GM21528 (cell line): ENCODE measurements at regions not wholly inside any gene's neighbourhood (a gene's known extent, or its start where the extent isn't known, plus 50 kb on each side); places are given as distances from the start of the nearest gene placed in this dataset.

Experiments used
- ATAC-seq: cut with Tn5 transposase; IDR thresholded peaks from one replicate; pipeline ENCODE4 v1.9.1; 2021; ENCODE audit warnings: mild to moderate bottlenecking, moderate library complexity; ENCODE audit not compliant: unreplicated experiment, low FRiP score

DNA sequence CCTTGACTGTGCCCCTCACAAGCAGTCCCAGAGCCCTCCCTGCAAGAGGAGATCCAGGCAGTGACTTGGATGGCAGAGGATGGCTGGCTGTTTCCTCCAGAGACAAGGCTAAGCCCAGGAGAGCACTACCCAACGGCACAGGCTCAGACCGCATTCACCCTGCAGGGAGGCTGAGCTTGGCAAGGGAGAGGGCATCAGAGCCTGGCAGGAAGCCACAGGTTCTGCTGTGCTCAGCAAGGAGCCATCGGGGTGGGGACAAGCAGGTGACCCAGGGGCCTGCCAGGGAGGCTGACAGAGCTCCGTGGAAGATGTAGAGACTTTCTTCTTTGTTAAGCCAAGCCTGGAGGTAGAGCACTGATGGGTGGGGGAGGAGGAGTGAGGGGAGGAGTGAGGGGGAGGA lies 159.2 kb upstream of the CST7 start:
- ATAC-seq = no peak

DNA sequence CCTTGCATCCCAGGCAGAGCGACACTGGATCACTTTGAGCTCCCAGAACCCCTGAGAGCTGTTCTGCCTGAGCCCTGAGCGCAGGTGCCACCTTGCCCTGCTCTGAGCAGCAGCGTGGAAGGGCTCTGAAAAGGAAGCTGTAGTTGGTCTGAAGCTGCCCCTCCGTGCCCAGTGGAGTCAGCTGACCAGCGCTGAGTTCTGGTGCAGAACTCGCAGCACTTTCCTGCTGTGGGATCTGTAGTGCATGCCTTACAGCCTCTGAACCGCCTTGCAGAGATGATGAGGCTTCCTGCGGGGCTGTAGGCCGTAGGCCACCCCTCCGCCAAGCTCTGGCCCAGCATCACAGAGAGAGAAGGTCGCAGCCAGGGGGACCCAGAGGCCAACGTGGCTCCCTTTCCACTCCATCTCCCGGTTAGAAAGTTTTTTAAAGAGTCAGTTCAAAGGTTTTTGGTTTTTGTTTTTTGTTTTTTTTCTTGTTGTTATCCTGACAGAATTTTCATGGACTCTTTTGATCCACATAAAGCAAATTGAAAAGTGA lies 158.3 kb upstream of the CST7 start:
- no peak for ATAC-seq

DNA sequence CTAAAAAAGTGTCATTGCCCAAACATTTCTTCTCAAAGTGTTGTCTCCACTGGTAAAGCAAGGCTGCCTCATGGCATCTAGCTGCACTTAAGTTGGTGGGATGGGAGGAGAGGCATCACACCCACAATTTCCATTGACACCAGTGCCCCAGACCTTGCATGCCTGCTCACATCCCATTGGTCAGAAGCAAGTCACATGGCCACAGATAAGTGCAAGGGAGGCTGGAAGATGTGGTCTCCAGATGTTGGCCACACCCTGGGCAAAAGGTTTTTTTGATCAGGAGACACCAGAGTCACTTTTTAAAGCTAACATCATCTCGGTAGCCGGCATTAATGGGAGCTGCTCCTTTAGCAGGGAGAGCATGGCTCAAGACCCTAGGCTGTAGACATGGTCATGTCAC lies 157.1 kb upstream of the CST7 start:
- ATAC-seq = no peak

DNA sequence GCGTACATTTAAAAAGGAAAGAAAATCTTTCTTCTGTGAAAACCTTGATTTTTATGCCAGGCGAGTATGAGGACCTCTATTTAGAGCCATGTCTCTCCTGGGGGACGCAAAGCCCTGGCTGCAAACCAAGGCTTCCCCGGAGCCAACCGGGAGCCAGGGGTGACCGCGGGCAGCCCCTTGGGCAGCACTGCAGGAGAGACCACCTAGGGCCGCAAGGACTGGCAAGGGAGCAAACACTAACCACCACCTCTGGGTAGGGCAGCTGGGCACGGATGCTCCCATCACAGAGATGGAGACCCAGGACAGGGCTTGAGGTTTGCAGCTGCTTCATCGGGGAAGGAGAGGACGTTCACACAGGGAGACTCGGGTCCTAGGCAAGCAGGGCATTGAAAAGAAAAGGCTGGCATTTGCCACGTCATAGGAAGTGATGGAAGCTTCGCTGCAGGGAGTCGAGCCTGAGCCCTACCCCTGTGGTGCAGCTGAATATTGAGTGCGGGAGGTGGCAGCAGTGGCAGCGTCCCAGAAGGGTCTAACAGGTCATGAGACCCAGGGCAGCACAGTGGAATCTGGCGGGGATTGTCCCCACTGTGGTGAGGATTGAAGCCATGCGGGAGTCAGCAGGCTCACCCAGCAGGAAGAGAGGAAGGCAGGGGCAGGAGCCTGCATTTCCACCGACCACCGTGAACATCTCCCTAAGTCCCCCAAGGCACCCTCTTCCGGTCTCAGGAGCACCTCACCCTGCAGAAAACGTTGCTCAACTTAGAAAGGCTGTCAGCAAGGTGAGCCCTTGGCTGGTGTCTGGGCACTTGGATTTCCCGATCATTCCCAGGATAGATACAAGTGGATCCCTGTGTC lies 156.2 kb upstream of the CST7 start:
- no peak for ATAC-seq

DNA sequence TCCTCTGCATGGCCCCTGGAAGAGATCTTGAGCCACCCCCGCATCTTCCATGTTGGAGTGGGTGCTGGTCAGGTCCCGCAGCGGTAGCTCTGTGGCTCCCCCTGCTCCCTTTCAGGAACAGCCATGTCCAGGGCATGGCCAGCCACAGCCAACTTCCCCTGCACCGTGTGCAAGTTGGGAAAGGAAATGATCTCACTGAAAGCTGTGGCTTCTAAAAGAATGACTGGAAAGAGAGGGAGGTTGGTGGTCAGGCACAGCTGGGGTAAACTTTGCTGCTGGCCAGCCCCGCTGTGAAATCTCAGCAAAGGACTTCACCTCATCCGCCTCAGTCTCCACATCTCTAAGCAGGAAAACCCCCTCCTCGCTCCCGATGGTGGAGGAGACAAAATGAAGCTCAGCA lies 153.6 kb upstream of the CST7 start:
- ATAC-seq = no peak

DNA sequence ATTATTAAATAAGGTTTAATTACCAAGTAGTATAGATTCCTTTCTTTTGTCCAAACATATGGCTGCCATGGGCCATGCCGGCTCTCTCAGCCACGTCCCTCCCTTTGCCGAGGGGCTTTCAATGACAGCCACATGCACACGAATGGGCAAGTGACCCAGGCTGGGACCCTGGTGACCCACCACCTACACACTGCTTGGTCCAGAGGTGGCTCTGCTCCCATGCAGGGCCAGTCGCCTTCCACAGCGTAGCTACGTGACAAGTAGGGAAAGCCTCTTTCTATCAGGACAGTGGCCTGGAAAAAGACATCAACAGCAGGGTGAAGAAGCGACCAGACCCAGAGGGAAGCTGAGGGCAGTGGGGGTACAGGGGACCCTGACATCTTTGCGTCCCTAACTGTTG lies 152.8 kb upstream of the CST7 start:
- ATAC-seq = no peak

DNA sequence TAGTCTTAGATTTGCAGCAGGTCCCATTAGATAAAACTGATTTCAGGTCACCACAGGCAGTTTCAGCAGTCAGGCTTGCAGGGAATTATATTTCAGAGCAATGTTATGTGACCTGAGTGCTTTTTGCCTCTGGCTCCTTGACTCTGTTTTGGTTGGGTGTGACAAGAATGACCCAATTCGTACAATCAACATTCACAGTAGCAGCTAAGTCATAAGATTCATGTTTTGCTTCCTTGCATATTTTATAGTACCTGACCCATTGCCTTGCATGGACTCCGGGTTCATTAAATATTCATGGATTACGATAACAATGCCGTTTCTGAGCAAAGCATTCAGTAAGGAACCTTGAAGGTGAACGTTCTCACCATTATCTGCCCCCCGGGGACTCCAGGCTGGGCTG lies 152.0 kb upstream of the CST7 start:
- ATAC-seq = no peak

DNA sequence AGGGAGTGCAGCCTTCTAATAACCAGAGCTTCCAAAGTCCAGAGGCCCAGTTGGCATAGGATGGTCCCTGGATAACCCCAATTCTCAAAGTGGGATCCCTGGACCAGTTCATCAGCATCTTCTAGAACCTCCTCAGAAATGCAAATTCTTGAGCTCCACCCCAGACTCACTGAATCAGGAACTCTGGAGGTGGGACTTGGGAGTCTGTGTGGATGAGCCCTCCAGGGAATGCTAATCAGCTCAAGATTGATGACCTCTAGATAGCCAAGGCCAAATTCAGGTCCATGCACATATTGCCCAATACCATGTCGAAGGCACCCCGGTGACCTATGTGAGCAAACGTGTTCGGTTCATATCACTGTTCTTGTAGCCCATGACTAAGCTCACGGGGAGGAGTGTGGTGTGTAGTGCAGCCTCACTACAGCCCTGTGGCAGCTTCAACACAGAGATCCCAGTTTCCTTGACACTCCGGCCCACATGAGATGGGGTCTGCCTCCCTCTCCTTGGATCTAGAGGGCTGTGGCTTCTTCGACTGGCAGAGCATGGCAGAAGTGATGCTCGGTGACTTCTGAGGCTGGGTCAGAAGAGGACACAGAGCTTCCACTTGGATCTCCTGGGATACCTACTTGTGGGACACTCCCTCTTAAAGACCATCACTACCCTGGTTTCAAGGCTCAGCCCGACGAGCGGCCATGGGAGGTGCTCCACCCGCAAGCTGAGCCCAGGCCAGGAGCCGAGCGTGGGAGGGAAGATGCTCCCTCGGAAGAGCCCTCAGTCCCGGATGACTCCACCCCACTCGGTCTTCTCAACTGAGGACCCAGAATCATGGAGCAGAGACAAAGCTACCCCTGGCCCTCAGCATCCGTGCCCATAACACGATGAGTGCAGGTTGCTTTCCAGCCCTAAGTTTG lies 151.1 kb upstream of the CST7 start:
- no peak for ATAC-seq

DNA sequence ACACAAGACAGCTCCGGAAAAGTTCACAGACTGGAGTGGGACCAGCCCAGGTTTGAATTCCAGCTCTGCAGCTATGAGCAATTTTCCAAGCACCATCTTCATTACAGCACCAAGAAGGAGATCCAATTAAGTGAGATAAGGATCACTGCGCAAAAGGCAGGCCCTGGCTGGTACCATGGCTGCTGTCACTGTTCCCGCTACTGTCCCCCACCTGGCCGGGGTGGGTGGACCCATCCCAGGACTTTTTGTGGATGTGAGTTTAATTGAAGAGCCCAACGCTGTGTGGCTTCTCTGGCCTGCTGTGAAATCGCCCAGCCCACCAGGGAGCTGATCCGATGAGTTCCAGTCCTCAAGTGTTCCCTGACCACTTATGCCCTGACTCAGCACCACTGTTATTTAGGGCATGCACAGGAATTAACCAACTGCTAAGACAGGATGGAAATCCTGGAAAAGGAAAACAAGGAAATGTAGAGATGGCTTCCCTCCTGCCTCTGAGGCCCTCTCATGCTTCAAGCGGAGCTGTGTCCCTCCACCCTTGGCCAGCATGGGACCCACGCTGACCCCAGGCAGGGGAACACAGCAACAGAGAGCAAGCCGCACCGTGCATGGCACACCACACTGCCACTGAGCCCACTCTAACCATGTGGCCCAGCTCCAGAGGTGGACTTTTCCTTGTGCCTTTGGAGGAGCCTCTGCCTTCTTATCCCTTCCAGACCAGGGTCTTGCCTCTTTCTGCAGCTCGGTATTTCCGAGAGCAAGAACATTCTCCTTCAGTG lies 150.0 kb upstream of the CST7 start:
- no peak for ATAC-seq

DNA sequence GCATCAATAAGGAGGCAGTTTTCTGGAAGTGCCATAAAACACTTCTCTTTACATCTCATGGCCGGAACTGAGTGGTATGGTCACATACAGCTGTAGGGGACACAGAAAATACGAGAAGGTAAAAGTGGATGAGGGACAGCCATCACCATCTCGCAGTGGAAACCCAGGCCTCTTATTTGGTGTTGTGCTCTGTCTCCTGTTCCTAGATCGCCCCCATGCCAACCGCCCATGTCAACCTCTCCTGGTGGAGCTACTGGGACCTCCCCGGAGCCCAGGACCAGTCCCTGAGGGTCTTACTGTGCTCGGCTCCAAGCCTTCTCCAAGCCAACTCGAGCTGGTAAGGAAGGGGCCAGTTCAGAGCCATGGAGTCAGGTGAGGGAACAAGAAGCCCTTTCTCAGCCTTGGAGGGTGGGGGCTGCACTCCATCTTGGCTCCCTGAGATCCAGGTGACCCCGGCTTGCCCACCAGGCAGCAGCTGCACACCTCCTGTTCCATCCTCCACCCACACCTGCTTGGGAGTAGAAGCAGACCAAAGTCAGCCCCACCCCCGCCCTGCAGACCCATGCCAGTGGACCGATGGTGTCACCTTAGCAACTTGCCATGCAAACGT lies 149.0 kb upstream of the CST7 start:
- no peak for ATAC-seq

DNA sequence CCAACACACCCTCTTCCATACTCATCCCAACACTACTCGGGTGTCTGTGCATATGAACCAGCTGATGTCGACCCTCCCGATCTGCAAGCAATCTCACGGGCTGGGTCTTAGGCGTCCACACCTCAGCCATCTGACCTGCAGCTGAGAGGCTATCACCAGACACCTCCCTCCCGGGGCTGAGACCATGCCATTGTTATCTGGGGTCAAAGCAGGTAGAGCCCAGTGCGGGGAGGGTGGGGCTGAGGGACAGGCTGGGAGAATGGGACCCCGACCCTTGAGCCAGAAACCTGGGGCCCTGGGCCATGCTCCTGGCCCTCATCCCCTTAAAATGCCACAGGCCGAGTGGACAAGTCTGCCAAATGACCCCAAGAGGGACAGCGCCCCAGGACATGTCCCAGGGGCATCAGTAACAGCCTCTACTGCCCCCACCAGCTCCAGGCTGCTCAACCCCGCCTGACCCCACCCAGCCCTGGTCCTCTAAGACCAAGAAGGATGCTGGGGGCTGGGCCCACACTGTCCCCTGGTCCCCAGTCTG lies 146.7 kb upstream of the CST7 start:
- no peak for ATAC-seq

DNA sequence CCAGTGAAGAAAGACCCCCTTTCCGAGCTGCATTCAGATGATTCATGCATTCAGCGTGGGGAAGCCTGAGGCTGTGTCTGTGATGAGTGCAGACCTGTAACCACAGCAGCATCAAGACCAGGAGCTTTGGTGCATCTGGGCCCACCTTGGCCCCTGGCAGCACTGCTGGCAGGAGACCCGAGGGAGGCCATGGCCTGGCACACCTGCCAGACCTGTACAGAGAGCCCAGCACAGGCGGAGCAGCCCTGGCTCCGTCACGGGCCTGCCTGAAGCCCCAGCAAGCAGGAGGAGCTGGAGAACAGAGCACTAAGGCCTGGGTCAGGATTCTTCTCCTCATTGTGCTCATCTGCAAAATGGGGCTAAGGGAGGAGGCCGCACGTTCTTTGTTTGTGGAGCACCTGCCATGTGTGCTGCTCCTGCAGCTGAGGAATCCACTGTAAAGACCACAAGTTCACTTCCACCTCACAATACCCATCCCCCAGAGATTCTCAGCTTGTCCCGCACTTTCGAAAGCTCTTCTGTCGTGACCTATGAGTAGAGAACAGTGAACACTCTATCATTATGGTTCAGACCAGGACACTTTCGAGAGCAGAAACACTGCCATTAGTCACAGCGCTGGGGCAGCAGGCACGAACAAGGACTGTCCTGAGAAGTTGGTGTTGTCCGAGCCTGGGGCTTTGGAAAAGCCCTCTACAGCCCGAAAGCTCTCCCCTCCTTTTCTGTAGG lies 144.4 kb upstream of the CST7 start:
- no peak for ATAC-seq

DNA sequence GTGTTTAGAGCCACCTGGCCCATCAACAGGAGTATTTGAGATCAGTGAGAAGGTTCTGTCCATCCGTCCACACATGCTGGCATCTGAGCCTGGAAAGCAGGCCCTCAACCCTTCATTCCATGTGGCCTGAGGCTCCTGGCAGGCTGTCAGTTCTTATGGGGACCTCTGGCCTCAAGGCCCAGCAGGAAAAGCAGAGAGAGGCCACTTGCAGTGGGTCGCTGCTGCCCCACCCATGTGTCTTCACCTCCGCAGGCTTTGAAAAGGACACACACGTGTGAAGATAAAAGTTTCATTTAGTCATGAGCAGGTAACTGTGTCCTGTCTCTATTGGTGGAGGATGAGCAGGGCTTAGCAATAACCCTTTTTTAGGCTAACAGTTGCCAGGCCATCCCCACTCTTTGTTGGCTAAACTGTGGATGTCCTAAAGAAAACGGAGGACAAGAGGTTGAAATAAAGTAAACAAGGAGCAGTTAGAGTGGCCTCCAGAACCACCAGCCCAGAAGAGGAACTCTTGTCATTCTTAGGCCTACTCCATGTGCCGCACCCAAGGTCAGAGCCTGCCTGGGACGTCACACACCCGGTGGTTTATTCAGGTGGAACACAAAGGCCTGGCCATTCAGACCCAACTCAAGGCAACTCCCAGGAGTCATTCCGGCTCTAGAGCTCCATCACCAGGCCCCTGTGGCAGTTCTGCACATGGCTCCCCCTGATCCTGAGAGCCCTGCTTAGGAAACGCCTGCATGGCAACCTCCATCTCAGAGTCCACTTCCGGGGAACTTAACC lies 143.4 kb upstream of the CST7 start:
- ATAC-seq = no peak

DNA sequence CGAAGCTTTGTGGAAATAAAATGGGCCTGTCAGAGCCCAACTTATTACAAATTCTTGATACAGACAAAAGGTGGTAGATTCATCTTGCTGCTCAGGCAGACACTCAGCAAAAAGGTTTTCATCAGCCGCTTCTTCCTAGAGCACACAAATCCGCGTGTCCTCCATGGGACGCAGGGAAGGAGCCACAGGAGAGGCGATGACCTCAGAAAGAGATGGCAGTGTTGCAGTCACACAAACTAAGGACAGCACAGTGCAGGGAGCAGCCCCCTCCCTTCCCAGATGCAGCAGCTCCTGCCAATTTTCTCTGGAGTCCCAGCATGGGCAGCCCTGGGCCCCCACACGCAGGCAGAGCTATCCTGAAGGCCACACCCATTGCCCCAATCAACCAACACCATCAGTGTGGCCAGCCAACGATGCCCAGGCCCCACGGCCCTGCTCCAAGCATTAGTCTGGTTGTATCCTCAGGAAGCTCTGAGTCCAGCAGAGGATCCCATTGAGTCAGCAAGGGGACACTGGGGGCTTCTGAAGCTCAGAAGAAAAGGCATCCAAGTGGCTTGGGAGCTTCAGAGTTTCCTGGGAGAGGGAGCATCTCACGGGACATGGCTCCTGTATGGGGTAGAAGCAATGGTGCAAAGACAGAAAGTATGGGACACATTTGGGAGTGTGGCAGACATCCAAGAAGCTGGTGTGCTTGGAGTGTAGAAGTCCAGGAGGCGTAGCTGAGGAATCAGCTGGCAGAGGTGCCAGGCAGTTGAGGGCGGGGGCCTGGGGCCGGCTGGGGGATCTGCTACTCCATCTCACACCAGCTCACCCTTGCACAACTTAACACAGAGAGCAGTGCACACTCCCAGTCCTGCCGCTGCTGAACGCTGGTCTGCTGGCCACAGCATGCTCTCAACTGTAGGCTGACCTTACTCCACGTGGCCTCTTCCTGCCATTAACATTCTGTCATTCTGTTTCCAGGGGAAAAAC lies 142.1 kb upstream of the CST7 start:
- ATAC-seq = no peak

DNA sequence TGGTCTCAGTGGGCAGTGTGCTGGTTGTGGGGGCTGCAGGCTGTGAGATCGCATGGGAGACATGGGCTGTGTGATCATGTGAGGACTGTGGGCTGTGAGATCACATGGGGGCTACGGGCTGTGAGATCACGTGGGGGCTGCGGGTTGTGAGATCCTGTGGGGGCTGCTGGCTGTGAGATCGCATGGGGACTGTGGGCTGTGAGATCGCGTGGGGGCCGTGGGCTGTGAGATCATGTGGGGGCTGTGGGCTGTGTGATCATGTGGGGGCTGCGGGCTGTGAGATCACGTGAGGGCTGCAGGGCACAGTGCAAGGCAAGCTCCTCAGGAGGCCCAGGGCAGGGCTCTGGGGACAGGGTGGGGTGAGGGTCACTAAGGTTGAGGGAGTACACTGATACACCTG lies 140.5 kb upstream of the CST7 start:
- ATAC-seq = no peak

DNA sequence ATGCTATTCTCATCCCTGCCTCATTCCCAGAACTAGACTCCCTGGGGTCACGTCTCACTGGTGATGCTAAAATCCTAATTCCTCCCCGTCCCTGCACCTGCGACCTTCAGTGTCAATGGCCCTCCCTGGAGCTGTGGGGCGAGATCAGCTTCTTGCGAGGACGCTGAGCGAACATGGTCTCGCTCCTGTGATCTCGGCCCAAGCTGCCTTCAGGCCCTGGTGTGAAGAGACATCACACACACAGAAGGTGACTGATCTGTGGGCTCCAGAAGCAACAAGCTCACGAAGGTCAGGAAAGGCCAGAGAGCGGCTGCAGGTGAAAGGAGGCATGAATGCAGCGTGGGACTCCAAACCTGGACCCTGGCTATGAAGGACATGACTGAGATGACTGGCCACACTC lies 139.5 kb upstream of the CST7 start:
- ATAC-seq = no peak

DNA sequence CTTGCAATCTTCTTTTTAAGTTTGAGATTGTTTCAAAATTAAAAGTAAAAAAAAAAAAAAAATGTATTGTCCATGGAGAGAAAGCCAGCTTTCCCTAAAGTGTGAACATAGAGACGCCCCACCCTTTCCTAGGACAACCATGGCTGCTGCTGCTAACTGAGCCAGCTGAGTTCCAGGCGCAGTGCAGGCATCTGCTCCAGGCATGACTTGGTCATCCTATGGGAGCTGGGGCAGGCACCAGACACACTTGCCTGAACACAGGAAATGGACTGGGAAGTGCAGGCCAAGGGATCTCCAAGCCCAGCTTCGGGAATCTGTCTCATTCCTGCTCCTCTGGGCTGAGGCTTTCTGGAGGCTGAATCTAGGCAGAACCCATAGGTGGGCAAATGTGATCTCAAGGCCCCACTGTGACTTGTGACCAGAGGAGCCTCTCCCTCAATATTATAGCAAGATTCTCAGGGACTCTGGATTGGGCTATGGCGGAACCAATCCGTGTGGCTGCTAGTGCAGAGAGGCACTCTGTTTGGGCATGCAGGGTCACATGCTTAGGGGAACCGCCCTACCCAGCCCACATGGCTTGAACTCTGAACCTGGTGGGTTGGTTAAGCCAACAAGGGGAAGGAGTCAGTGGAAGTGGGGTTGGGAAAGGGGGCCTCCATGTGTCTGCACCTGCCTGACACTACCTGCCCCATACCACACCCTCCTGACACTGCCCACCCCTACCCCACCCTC lies 138.2 kb upstream of the CST7 start:
- ATAC-seq = no peak
